Left ventricle myocardium inferior (tissue), 1 donor: ENCODE measurements at regions not wholly inside any gene's neighbourhood (a gene's known extent, or its start where the extent isn't known, plus 50 kb on each side); places are given as distances from the start of the nearest gene placed in this dataset.
"Not testable (repeated sequence)": the region's sequence is repeated elsewhere in the genome, so short reads cannot be mapped to it uniquely, and the experiment has no call there.

Experiments
- DNase-seq: peaks from one replicate; pipeline ENCODE4 v3.0.0-alpha.2; 2020
- H3K27ac ChIP-seq: fragments of 200-600 bp; replicated peaks from 2 replicates; pipeline ENCODE4 v1.8.0; 2021
- H3K27me3 ChIP-seq: fragments of 200-600 bp; 2 replicates; pipeline ENCODE4 v1.8.0; 2021; ENCODE audit warnings: low read depth
- H3K36me3 ChIP-seq: fragments of 200-600 bp; 2 replicates; pipeline ENCODE4 v1.8.0; 2021
- H3K4me1 ChIP-seq: fragments of 200-600 bp; 2 replicates; pipeline ENCODE4 v1.8.0; 2021
- H3K4me3 ChIP-seq: fragments of 200-600 bp; 2 replicates; pipeline ENCODE4 v1.8.0; 2021; ENCODE audit warnings: mild to moderate bottlenecking, moderate library complexity
- H3K9me3 ChIP-seq: fragments of 200-600 bp; replicated peaks from 2 replicates; pipeline ENCODE4 v1.8.0; 2021
- CTCF ChIP-seq: fragments of 200-600 bp; IDR thresholded peaks from 2 replicates; pipeline ENCODE4 v1.8.0; 2021; ENCODE audit warnings: antibody characterized with exemption, mild to moderate bottlenecking, borderline replicate concordance
- intact Hi-C: fragments of 100-400 bp; cut with micrococcal nuclease; formaldehyde crosslinking; loops from one replicate; pipeline ENCODE4 v1.11.0; 2022
- donor health status: DM: no; HTN: yes; CAD: no; lungs with severe emphysema.

GRCh38 chr10:8316284-8316683 lies 261.8 kb downstream of the GATA3 start:
- no peak overlapping the region for H3K4me3 ChIP-seq
- peaks cover 11% of the 10 kb centered on the region for H3K27me3 ChIP-seq
- DNase-seq: no peak
- no peak for TF ChIP-seq CTCF
- H3K9me3 ChIP-seq: no peaks in the 10 kb centered on the region
- H3K27ac ChIP-seq: no peak overlapping the region
- intact Hi-C loops: no loop called here
- no peaks in the 10 kb centered on the region for H3K4me1 ChIP-seq
- no peaks in the 10 kb centered on the region for H3K36me3 ChIP-seq

GRCh38 chr10:8318429-8318828 lies 263.9 kb downstream of the GATA3 start:
- intact Hi-C loops, DNase-seq: not testable (repeated sequence)

GRCh38 chr10:8318956-8319355 lies 264.5 kb downstream of the GATA3 start:
- Histone ChIP-seq H3K4me1 (no peaks in the 10 kb centered on the region), H3K9me3 (no peaks in the 10 kb centered on the region), H3K27me3 (peaks cover 11% of the 10 kb centered on the region), H3K27ac (no peak overlapping the region), H3K4me3 (no peak overlapping the region), H3K36me3 (no peaks in the 10 kb centered on the region)
- intact Hi-C loops: no loop called here
- TF ChIP-seq CTCF: no peak
- DNase-seq: no peak

More at GRCh38 chr10:8318429-8318828, 263.9 kb downstream of the GATA3 start:
- H3K4me3 ChIP-seq, H3K36me3 ChIP-seq, H3K9me3 ChIP-seq, H3K4me1 ChIP-seq, H3K27ac ChIP-seq: not testable (repeated sequence)
- peaks cover 11% of the 10 kb centered on the region for H3K27me3 ChIP-seq

GRCh38 chr10:8319704-8320103 lies 265.2 kb downstream of the GATA3 start:
- Histone ChIP-seq H3K27me3 (peaks cover 11% of the 10 kb centered on the region), H3K36me3 (no peaks in the 10 kb centered on the region), H3K27ac (no peak overlapping the region), H3K4me1 (no peaks in the 10 kb centered on the region), H3K9me3 (no peaks in the 10 kb centered on the region), H3K4me3 (no peak overlapping the region)
- intact Hi-C loops: no loop called here
- TF ChIP-seq CTCF: no peak
- DNase-seq: no peak

GRCh38 chr10:8321990-8322389 lies 267.5 kb downstream of the GATA3 start:
- no peak overlapping the region for H3K27ac ChIP-seq
- intact Hi-C loops: no loop called here
- no peak overlapping the region for H3K4me3 ChIP-seq
- no peak for DNase-seq
- H3K9me3 ChIP-seq: no peaks in the 10 kb centered on the region
- H3K4me1 ChIP-seq: no peaks in the 10 kb centered on the region
- peaks cover 17% of the 10 kb centered on the region for H3K27me3 ChIP-seq
- no peaks in the 10 kb centered on the region for H3K36me3 ChIP-seq
- TF ChIP-seq CTCF: no peak

- intact Hi-C loops: no loop called here
- Histone ChIP-seq H3K27me3 (peaks cover 17% of the 10 kb centered on the region), H3K36me3 (no peaks in the 10 kb centered on the region), H3K9me3 (no peaks in the 10 kb centered on the region), H3K4me1 (no peaks in the 10 kb centered on the region), H3K27ac (no peak overlapping the region), H3K4me3 (no peak overlapping the region)
- no peak for DNase-seq
- no peak for TF ChIP-seq CTCF
Measured at GRCh38 chr10:8323428-8324054, 269.1 kb downstream of the GATA3 start.
